Thyroid gland (tissue), 4 donors: ENCODE measurements at regions not wholly inside any gene's neighbourhood (a gene's known extent, or its start where the extent isn't known, plus 50 kb on each side); places are given as distances from the start of the nearest gene placed in this dataset.

Experiments used
- POLR2A ChIP-seq, 2 donors: fragments of 450-650 bp; IDR thresholded peaks; one replicate each; pipeline ENCODE4 v1.6.1; 2017; ENCODE audit warnings: antibody characterized with exemption in 2 of 2, mild to moderate bottlenecking in 2 of 2, moderate library complexity in 1 of 2
- TF ChIP-seq, protein P1 (sequence below), 6 experiments: fragments of 200-600 bp in 3 of 6; fragments of 450-650 bp in 3 of 6; sonication (generic) in 3 of 6; IDR thresholded peaks; one replicate each; pipeline ENCODE4 v1.5.1; 2016 to 2019; ENCODE audit warnings: antibody characterized with exemption in 6 of 6, mild to moderate bottlenecking in 2 of 6, inconsistent platforms in 1 of 6, moderate library complexity in 1 of 6

DNA sequence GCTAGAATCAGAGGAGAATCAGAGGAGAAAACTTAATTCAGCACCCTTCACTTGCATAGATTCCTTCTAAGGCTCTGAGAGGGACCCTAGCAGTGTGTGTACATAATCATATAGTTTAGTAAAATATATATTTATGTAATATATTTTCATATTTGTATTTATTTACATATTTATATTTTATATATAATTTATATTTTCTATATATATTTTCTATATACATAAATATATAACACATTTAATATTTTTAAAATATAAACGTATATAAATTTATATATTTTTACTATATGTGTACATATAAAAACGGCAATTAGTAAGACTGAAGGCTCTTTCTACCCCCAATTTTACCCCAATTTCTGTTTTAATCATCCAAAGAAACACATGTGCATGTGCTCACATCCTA lies 80.3 kb downstream of the NXPE2 start:
- TF ChIP-seq, protein P1, sequence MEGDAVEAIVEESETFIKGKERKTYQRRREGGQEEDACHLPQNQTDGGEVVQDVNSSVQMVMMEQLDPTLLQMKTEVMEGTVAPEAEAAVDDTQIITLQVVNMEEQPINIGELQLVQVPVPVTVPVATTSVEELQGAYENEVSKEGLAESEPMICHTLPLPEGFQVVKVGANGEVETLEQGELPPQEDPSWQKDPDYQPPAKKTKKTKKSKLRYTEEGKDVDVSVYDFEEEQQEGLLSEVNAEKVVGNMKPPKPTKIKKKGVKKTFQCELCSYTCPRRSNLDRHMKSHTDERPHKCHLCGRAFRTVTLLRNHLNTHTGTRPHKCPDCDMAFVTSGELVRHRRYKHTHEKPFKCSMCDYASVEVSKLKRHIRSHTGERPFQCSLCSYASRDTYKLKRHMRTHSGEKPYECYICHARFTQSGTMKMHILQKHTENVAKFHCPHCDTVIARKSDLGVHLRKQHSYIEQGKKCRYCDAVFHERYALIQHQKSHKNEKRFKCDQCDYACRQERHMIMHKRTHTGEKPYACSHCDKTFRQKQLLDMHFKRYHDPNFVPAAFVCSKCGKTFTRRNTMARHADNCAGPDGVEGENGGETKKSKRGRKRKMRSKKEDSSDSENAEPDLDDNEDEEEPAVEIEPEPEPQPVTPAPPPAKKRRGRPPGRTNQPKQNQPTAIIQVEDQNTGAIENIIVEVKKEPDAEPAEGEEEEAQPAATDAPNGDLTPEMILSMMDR (IDR thresholded peaks at IDR 0.05), result no peak
- no peak for TF ChIP-seq POLR2A (IDR thresholded peaks at IDR 0.05)
